NCI-H510A treated with DMSO at 0.1 percent for 48 hours (cell line): ENCODE measurements at regions not wholly inside any gene's neighbourhood (a gene's known extent, or its start where the extent isn't known, plus 50 kb on each side); places are given as distances from the start of the nearest gene placed in this dataset.

ENCODE experiments used
- DNase-seq: peaks from one replicate; lab custom pipeline; 2025; lab: John Stamatoyannopoulos, UW

- no peak for DNase-seq
Observed at GRCh38 chr10:120983721-120984120, 132.6 kb downstream of the WDR11 start.

DNA sequence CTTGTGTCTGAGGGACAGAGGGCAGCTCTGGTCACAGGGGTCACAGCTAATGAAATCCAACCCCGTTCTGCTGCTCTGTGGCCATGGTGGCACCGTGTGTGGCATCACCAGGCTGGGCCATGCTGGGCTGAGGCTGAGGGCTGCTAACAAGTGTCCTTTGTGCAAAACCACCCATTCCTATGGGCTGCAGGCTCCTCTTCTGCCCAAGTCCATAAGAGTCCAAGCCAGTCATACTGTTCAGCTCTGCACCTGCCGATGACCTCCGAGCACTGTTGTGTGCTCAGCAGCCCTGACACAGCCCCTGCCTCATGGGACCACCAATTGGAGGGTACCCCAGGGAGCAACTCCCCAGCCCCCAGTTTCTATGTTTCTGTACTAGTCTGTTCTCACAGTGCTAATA, 133.1 kb downstream of the WDR11 start:
- no peak for DNase-seq

- DNase-seq = no peak
Observed at GRCh38 chr10:120987359-120987758, 136.2 kb downstream of the WDR11 start.

GRCh38 chr10:120988751-120989150, 137.6 kb downstream of the WDR11 start:
- DNase-seq = no peak

GRCh38 chr10:120989279-120989678, 138.1 kb downstream of the WDR11 start:
- DNase-seq = no peak

- DNase-seq = no peak
Observed at GRCh38 chr10:120989996-120990598, 138.9 kb downstream of the WDR11 start.

DNA sequence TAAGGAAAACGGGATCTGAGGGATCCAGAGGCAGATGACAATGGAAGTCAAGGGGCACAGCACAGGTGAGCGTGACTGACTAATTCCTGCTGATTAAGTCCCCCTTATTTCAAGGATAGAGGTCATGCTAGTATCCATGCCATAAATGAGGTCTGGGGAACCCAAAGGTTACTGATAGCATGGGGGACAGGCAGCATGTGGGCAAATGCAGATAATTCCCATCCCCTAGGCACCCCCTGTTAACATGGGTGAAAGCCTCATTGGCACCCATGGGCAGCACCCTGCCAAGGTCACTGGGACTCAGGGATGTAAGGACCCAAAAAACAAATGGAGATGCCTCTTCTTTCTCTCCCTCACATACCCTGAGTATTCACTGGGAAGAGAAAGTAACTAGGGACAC, 139.7 kb downstream of the WDR11 start:
- no peak for DNase-seq

- no peak for DNase-seq
Observed at GRCh38 chr10:120993089-120993488, 141.9 kb downstream of the WDR11 start.

GRCh38 chr10:120995768-120996167, 144.6 kb downstream of the WDR11 start:
- DNase-seq = no peak

- no peak for DNase-seq
Observed at GRCh38 chr10:120996456-120997034, 145.4 kb downstream of the WDR11 start.

DNA sequence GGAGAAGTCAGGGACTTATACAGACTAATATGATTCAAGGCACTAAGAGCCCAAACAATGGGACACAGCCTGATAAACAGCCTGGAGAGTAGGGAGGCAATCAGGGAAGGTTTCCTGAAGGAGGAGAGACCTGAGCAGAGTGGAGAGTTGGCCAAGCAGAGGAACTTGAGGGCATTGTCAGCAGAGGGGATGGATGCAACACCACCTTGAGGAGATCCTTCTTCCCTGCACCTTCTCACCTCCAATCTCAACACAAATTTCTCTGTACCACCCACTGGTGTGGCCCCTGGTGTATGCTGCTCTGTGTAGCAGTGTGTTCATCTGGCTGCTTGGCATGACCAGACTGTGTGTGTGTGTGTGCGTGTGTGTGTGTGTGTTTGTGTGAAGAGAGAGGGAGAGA, 146.2 kb downstream of the WDR11 start:
- no peak for DNase-seq

DNA sequence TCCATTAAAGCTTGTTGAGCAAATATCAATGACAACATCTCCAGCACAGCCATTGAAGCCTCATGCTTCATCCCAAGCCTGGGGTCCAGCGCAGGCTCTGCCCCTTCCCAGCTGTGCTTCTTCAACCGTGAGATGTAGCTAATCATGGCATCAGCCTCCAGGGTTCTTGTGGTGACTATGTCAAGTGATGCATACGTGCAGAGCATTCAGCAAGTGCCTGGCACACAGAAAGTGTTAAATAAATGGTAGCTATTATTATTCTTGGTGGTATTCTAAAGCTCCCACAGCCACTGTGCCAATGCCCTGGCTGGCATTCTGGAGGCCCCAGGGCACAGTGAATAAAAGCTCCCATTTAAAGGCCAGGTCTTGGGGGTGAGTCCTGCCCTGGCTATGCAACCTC, 146.6 kb downstream of the WDR11 start:
- DNase-seq = no peak

DNA sequence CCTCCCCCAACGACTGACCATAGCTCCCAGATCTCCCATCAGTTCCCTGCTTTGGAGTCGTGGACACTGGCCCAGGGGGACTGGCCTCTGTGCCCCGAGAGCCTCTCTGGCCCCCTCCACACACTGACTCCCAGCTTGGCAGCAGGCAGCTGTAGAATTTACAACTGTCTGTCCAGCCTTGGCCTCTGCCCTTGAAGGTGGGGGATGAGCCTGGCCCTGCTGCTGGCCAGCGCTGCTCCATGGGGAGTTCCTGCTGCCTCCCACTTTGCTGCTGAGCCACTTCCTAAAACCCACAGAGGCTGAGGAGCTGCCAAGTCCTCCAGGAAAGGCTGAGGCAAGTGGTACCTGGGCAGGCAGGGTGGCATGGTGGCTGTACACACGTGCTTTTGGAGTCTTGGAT, 147.1 kb downstream of the WDR11 start:
- DNase-seq = no peak

GRCh38 chr10:120998782-120999285, 147.7 kb downstream of the WDR11 start:
- no peak for DNase-seq

GRCh38 chr10:120999868-121000267, 148.7 kb downstream of the WDR11 start:
- DNase-seq = no peak

- no peak for DNase-seq
Observed at GRCh38 chr10:121002586-121003205, 151.5 kb downstream of the WDR11 start.

- DNase-seq = no peak
Observed at GRCh38 chr10:121005948-121006587, 154.9 kb downstream of the WDR11 start.

DNA sequence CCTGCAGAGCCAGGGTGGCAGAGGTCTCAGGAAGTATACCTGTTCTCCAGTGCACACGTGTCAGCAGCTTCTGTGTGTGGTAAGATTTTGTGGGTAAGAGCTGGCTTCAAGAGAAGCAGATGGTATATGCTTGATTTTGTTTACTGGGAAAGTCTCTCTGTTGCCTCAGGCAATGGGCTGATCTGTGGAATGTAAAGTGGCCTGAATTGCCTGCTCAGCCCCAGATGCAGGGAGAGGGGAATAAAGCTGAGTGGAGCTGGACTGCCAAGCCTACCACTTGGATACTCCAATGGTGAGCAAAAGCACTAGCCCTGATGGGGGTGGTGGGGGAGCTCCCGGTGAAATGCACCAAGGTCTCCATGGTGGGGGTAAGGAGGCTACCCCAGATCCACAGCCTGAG, 156.1 kb downstream of the WDR11 start:
- no peak for DNase-seq

DNA sequence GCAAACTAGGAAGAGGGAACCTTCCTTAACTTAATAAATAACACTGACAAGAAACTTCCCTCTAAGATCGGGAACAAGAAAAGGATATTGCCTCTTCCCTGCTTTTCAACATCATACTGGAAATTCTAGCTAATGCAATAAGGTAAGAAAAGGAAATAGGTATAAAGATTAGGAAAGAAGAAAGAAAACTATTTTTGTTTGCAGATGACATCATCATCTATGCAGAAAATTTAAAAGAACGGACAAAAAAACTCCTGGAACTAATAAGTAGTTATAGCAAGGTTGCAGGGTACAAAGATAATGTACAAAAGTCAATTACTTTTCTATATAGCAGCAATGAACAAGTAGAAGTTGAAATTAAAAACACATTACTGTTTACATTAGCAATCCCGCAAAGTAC, 164.8 kb downstream of the WDR11 start:
- no peak for DNase-seq

- no peak for DNase-seq
Observed at GRCh38 chr10:121024905-121025584, 173.9 kb downstream of the WDR11 start.

DNA sequence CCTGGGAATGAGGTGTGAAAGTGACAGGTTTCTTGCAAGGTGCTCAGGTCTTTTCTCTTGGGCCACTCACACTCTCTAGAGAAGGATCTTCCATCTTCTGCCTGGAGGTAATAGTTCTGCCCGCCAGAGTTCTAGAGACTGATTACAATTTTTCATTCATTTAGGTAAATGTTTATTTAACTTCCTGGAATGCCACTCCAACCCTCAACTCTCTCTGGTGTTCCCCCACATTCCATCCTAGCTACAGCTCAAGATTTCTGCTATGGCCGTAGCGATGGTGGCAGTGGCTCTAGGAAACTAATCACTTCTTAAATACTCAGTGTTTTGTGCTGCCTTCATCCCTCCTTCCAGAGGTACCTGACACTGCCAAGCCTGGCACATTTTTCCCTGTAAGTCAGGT, 174.6 kb downstream of the WDR11 start:
- DNase-seq = no peak

DNA sequence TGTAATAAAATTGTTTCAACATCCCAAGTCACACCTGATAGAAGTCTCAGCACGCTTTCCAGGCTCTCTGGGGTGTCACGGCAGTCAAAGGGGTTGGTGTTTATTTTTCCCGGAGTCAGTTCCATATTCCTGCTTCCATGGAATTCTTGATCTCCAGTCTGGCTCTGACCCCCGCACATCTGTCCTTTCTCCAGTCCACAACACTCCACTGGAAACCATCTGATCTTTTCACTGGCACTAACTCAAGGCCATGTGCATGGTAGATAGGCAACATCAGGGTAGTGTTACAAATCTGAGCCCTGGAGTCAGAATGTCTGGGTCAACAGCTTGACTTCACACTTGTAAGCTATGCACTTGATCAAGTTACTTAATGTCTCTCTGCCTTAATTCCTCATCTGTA, 176.2 kb downstream of the WDR11 start:
- DNase-seq = no peak

DNA sequence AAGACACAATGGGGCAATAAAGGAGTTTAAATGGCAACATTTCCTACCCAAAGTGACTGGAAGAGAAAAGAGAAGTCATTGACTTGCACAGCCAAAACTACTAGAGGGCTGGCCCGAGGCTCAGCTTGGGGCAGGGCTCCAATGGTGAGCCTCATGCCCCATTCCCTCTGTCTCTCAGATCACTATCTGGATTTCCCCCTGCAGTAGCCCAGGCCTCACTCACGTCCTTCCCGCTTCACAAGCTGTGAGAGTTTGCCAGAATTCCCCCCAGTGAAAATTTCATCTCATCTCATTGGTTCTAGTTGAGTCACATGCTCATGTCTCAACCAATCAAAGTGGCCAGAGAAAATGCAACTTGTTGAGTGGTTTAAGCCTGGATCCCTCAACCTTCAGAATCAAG, 181.3 kb downstream of the WDR11 start:
- DNase-seq = no peak
